Fibroblast of lung (primary cell): ENCODE measurements at regions not wholly inside any gene's neighbourhood (a gene's known extent, or its start where the extent isn't known, plus 50 kb on each side); places are given as distances from the start of the nearest gene placed in this dataset.
A peak's percentile ranks its signal among the peaks of the same experiment; 100 is the strongest.

Experiments used
- DNase-seq, 2 donors: peaks; one replicate each; pipeline versions ENCODE4 v3.0.0 to v3.0.0-alpha.2; 2010; ENCODE audit warnings: low read depth in 2 of 2
- H2AFZ ChIP-seq: 2 replicates; pipeline ENCODE4 v1.5.1; 2012; ENCODE audit warnings: low read length, control low read depth, inconsistent platforms
- H3K27ac ChIP-seq: 2 replicates; pipeline ENCODE4 v1.5.1; 2011; ENCODE audit warnings: low read length, control low read depth; ENCODE audit not compliant: insufficient read depth
- H3K27me3 ChIP-seq: 2 replicates; pipeline ENCODE4 v1.5.1; 2011; ENCODE audit warnings: mild to moderate bottlenecking, low read length; ENCODE audit not compliant: control insufficient read depth, insufficient read depth
- H3K36me3 ChIP-seq: 2 replicates; pipeline ENCODE4 v1.5.1; 2011; ENCODE audit warnings: low read length; ENCODE audit not compliant: control insufficient read depth, insufficient read depth
- H3K4me1 ChIP-seq: 2 replicates; pipeline ENCODE4 v1.5.1; 2011; ENCODE audit warnings: low read length; ENCODE audit not compliant: control insufficient read depth, insufficient read depth; ENCODE audit errors: extremely low read depth
- H3K4me2 ChIP-seq: 2 replicates; pipeline ENCODE4 v1.5.1; 2011; ENCODE audit warnings: low read length, control low read depth; ENCODE audit not compliant: insufficient read depth; ENCODE audit errors: extremely low read depth
- H3K4me3 ChIP-seq, 4 experiments: fragments of 200-600 bp in 1 of 4; sonication (generic) in 1 of 4; replicated peaks in 1 of 4; 2 replicates each; pipeline ENCODE4 v1.5.1; 2011 to 2016; ENCODE audit warnings: low read length in 4 of 4, low read depth in 3 of 4, mild to moderate bottlenecking in 3 of 4, control low read depth in 2 of 4, inconsistent platforms in 1 of 4, mixed read lengths in 1 of 4; ENCODE audit not compliant: insufficient read depth in 1 of 4; ENCODE audit errors: control extremely low read depth in 1 of 4
- H3K79me2 ChIP-seq: 2 replicates; pipeline ENCODE4 v1.5.1; 2012; ENCODE audit warnings: mild to moderate bottlenecking, low read length, inconsistent platforms; ENCODE audit not compliant: control insufficient read depth, insufficient read depth
- H3K9ac ChIP-seq: 2 replicates; pipeline ENCODE4 v1.5.1; 2011; ENCODE audit warnings: mild to moderate bottlenecking, low read length, control low read depth; ENCODE audit not compliant: insufficient read depth
- H3K9me3 ChIP-seq: 2 replicates; pipeline ENCODE4 v1.5.1; 2012; ENCODE audit warnings: low read depth, low read length; ENCODE audit not compliant: control insufficient read depth, insufficient read depth
- H4K20me1 ChIP-seq: 2 replicates; pipeline ENCODE4 v1.5.1; 2011; ENCODE audit warnings: low read length; ENCODE audit not compliant: control insufficient read depth, insufficient read depth; ENCODE audit errors: extremely low read depth
- EZH2 ChIP-seq: IDR thresholded peaks from 2 replicates; pipeline ENCODE4 v1.5.1; 2012; ENCODE audit warnings: low read length, control low read depth, mild to moderate bottlenecking; ENCODE audit errors: missing control alignments
- TF ChIP-seq, protein P1 (sequence below), 2 donors: IDR thresholded peaks in 1 of 2; conservative IDR thresholded peaks in 1 of 2; 1 replicate in 1 of 2; 2 replicates in 1 of 2; pipeline ENCODE4 v1.5.1; 2011 to 2012; ENCODE audit warnings: low read length in 2 of 2, control low read depth in 1 of 2, inconsistent platforms in 1 of 2, low read depth in 1 of 2, mild to moderate bottlenecking in 1 of 2

DNA sequence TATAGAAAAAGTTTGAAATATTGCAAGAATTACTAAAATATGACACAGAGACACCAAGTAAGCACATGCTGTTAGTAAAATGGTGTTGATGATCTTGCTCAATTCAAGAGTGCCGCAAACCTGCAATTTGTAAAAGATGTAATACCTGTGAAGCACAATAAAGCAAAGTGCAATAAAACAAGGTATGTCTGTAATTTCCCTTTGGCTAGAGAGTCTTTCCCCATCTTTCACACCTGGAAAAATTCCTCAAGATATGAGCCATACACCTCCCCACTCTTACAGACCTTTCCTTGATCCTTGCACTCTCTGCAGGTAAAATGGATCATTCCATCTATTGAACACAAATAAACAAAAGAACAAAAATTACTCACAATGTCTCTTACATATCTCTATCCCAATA is 597.8 kb downstream of the EFNA5 start:
- TF ChIP-seq EZH2: no peak
- TF ChIP-seq, protein P1, sequence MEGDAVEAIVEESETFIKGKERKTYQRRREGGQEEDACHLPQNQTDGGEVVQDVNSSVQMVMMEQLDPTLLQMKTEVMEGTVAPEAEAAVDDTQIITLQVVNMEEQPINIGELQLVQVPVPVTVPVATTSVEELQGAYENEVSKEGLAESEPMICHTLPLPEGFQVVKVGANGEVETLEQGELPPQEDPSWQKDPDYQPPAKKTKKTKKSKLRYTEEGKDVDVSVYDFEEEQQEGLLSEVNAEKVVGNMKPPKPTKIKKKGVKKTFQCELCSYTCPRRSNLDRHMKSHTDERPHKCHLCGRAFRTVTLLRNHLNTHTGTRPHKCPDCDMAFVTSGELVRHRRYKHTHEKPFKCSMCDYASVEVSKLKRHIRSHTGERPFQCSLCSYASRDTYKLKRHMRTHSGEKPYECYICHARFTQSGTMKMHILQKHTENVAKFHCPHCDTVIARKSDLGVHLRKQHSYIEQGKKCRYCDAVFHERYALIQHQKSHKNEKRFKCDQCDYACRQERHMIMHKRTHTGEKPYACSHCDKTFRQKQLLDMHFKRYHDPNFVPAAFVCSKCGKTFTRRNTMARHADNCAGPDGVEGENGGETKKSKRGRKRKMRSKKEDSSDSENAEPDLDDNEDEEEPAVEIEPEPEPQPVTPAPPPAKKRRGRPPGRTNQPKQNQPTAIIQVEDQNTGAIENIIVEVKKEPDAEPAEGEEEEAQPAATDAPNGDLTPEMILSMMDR (conservative IDR thresholded peaks at IDR 0.05 in 1 of 2, IDR thresholded peaks at IDR 0.05 in 1 of 2; ENCODE audit: low read depth in 1 of 2, low read length in 2 of 2): no peak
- Histone ChIP-seq H3K9me3 (no peaks in the 10 kb centered on the region), H3K4me3 (no peak overlapping the region)

DNA sequence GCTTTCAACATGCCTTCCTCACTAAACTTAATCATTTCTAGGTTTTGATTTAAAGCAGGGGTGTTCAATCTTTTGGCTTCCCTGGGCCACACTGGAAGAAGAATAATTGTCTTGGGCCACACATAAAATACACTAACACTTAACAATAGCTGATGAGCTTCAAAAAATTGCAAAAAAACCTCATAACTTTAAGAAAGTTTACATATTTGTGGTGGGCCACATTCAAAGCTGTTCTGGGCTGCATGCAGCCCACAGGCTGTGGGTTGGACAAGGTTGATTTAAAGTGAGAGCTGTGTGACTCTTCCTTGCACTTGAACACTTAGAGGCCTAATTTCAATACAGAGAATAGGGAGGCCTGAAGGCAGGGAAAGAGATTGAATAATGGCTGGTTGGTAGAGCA is 598.3 kb downstream of the EFNA5 start:
- TF ChIP-seq, protein P1 (conservative IDR thresholded peaks at IDR 0.05 in 1 of 2, IDR thresholded peaks at IDR 0.05 in 1 of 2; ENCODE audit: low read depth in 1 of 2, low read length in 2 of 2): no peak
- TF ChIP-seq EZH2: no peak
- Histone ChIP-seq H3K27me3 (no peaks in the 10 kb centered on the region), H4K20me1 (no peaks in the 10 kb centered on the region), H2AFZ (no peak overlapping the region), H3K36me3 (no peaks in the 10 kb centered on the region), H3K9ac (no peak overlapping the region), H3K4me2 (no peak overlapping the region), H3K9me3 (no peaks in the 10 kb centered on the region), H3K79me2 (no peaks in the 10 kb centered on the region), H3K27ac (no peak overlapping the region), H3K4me1 (no peaks in the 10 kb centered on the region), H3K4me3 (no peak overlapping the region)
- peak; percentile 7 to 75 for DNase-seq

More for the DNA sequence above, 597.8 kb downstream of the EFNA5 start:
- DNase-seq: no peak
- Histone ChIP-seq H3K4me1 (no peaks in the 10 kb centered on the region), H3K27ac (no peak overlapping the region), H3K4me2 (no peak overlapping the region), H4K20me1 (no peaks in the 10 kb centered on the region), H3K27me3 (no peaks in the 10 kb centered on the region), H3K9ac (no peak overlapping the region), H3K36me3 (no peaks in the 10 kb centered on the region), H3K79me2 (no peaks in the 10 kb centered on the region), H2AFZ (no peak overlapping the region)

DNA sequence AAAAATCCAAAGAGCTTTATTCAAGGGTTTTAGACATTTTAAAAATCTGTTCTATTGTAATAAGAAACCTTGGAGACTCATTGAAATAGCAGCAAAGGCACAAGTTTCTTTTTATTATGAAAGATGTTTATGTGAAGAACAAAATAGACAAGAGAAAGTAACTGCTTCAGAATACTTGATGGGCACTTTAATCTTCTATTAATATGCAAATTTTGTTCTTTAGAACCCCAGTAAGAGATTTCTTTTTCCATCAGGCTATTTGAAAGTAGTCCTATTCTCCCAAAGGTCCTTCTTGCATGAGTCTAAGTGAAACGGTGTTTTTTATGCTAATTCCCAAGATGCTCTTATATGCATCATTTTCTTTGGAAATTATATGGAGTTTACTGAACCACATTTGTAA is 602.0 kb downstream of the EFNA5 start:
- Histone ChIP-seq H3K4me2 (no peak overlapping the region), H3K79me2 (no peaks in the 10 kb centered on the region), H3K9me3 (no peaks in the 10 kb centered on the region), H2AFZ (no peak overlapping the region), H3K27me3 (no peaks in the 10 kb centered on the region), H3K27ac (no peak overlapping the region), H3K9ac (no peak overlapping the region), H4K20me1 (no peaks in the 10 kb centered on the region), H3K4me1 (no peaks in the 10 kb centered on the region), H3K4me3 (no peak overlapping the region), H3K36me3 (no peaks in the 10 kb centered on the region)
- no peak for DNase-seq
- TF ChIP-seq EZH2: no peak
- TF ChIP-seq, protein P1 (conservative IDR thresholded peaks at IDR 0.05 in 1 of 2, IDR thresholded peaks at IDR 0.05 in 1 of 2; ENCODE audit: low read depth in 1 of 2, low read length in 2 of 2): no peak
